WTC11 (cell line): ENCODE measurements at regions not wholly inside any gene's neighbourhood (a gene's known extent, or its start where the extent isn't known, plus 50 kb on each side); places are given as distances from the start of the nearest gene placed in this dataset.

Source experiments
- CTCF ChIP-seq: fragments of 200-600 bp; IDR thresholded peaks from 2 replicates; pipeline ENCODE4 v1.8.0; 2022; ENCODE audit warnings: antibody characterized with exemption
- FOXP1 ChIP-seq: sonication (generic); formaldehyde crosslinking; IDR thresholded peaks from 2 replicates; pipeline ENCODE4 v1.8.0; 2022; ENCODE audit warnings: missing genetic modification reagents, mild to moderate bottlenecking, moderate library complexity, borderline replicate concordance
- JUN ChIP-seq: sonication (generic); formaldehyde crosslinking; IDR thresholded peaks from 2 replicates; pipeline ENCODE4 v1.8.0; 2023; ENCODE audit warnings: mild to moderate bottlenecking, missing genetic modification reagents
- SMAD3 ChIP-seq: sonication (generic); formaldehyde crosslinking; IDR thresholded peaks from 2 replicates; pipeline ENCODE4 v1.8.0; 2022; ENCODE audit warnings: missing genetic modification reagents, mild to moderate bottlenecking, borderline replicate concordance

- TF ChIP-seq CTCF (no peak), SMAD3 (CRISPR knock-in tag) (no peak), FOXP1 (no peak), JUN (CRISPR knock-in tag) (no peak)
Observed at GRCh38 chr7:67438913-67439505, 442.4 kb downstream of the TYW1 start.
